Femur (tissue), 1 donor: ENCODE measurements at regions not wholly inside any gene's neighbourhood (a gene's known extent, or its start where the extent isn't known, plus 50 kb on each side); places are given as distances from the start of the nearest gene placed in this dataset.
A peak's percentile ranks its signal among the peaks of the same experiment; 100 is the strongest.
"Not testable (repeated sequence)": the region's sequence is repeated elsewhere in the genome, so short reads cannot be mapped to it uniquely, and the experiment has no call there.

ENCODE experiments used
- DNase-seq: peaks from one replicate; pipeline ENCODE4 v3.0.0-alpha.2; 2017

GRCh38 chr3:106328224-106328623, 459.4 kb upstream of the CBLB start:
- DNase-seq, result no peak

GRCh38 chr3:106329521-106329920, 460.7 kb upstream of the CBLB start:
- DNase-seq, result no peak

DNA sequence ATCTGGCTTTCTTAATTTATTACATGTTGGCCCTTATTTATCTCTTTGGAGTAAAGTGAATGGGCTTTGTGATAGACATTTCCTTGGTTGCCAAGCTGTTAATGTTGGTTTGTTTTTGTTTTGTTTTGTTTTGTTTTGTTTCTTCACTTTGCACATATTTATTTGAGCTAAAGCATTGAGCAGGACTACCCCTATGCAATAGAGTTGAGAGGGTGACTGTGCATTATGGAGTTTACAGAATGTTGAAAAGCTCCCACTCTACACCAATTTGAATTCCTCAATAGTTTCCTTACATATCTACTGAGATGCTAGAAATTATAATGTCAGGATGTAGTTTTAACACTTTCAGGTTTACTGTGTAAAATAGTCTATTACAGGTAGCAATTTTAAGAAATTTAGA, 462.8 kb upstream of the CBLB start:
- DNase-seq, result no peak

DNA sequence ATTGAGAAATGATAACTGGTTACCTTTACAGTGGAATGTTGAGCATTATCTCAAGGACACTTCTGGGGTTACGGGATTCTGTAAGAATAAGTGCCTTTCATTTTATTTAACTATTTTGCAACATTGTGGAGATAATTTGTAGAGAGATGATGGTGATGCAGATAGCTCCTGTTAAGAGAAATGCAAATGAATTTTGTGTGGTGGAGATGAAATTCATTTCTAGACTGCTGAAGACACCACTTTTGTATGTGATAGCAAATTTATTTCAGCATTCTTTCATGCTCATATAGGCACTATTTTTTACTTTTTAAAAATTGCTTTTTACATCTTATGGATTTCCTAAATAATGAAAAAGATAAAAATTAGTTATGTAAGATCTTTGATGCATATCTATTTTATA, 463.3 kb upstream of the CBLB start:
- DNase-seq, result no peak

GRCh38 chr3:106332884-106333283, 464.1 kb upstream of the CBLB start:
- no peak for DNase-seq

DNA sequence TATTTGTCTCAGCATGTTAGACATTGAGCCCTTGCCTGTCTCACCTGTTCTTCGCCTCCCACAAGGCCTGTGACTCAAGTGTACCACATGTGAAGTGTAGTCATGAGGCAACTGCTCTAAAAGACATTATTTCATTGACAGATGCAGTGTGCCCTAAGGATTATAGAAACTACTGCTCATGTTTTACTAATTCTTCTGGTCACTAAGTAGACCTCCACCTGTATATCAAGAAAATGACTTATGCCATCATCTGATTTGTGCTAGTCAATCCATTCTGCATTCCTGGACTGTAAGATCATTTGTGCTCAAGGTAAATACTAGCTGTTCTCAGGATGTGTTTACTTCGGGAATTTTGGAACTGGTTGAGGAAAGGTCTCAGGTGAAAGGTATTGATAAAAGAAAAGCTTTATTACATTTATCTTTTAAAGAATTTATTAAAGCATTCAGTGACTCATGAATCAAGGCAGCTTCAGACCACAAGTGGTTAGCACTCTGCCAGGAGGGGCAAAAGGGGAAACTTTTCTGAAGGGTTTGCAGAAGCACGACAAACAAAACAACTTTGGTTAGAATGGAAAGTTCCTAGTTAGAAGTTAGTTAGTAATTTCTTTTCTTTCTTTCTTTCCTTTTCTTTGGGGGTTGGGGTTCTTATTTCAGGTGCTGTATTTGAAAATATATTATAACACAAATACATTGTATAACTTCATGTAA, 465.3 kb upstream of the CBLB start:
- DNase-seq, result no peak

- DNase-seq, result no peak
These were observed 467.8 kb upstream of the CBLB start for GRCh38 chr3:106336619-106337018.

GRCh38 chr3:106337116-106337515, 468.3 kb upstream of the CBLB start:
- no peak for DNase-seq

GRCh38 chr3:106338582-106339214, 469.9 kb upstream of the CBLB start:
- no peak for DNase-seq

- no peak for DNase-seq
These were observed 470.7 kb upstream of the CBLB start for GRCh38 chr3:106339551-106339950.

- no peak for DNase-seq
These were observed 472.3 kb upstream of the CBLB start for GRCh38 chr3:106341087-106341486.

GRCh38 chr3:106341586-106342162, 472.9 kb upstream of the CBLB start:
- no peak for DNase-seq

GRCh38 chr3:106342386-106342785, 473.6 kb upstream of the CBLB start:
- no peak for DNase-seq

DNA sequence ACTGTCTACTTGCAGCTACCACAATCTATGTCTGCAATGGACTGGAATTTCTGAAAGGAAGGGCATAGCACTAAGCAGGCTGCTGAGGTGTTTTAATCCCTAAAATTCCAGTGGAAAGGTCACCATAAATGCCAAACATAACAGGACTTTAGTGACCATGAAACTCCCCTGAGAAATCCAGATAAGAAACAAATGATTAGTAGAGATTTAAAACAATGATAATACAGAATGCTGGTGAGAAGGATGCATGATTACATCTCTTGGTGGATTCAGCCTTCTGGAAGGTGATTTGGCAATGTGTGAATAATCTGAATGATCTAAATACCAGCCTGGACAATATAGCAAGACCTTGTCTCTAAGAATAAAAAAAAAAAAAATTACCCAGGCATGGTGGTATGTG, 475.0 kb upstream of the CBLB start:
- DNase-seq, result no peak

DNA sequence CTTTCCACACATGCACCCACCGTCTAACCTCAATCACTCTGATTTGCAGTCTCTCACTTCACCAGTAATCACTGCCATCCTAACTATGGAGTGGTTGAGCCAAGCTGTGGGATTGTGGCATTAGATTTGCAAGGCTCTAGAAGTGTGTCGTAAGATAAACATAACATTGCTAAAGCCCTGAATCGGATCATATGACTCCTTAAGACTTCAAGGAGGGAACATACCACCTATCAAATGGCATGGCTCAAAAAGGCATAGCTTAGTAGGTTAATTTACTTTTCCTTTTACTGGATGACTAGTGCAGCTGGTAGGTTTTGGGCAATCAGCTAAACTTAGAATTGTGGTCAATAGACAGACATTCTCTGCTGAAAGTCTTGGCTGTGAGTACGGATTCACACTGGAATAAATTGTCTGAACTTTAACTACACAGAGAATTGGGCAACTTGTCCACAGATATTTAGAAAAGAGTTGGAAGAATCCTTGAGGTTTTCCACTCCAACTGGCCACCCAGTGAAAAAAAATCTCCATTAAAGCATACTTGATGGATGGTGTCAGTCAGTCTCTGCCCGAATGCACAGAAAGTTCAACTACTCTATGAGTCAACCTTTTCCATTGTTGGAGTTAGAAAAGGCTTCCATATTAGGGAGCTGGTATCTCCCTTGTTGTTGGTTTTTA, 476.7 kb upstream of the CBLB start:
- peak; percentile 44 for DNase-seq

DNA sequence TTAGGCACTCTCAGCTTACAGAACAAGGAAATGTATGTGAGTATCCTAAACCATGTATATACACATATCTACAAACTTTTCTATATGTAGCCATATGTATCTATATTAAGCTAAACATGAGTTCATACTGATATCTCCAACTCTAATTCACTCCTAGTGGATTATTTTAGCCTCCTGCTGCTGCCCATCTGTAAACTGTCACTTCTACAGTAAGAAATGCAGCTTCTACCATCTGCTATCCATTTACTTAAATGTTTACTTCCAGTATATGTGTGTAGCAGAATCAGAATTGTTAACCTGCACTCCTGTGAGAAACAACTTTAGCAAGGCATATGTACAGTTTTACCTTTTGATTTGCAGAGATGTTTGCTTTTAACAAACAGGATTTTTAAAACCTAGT, 478.5 kb upstream of the CBLB start:
- DNase-seq, result no peak

DNA sequence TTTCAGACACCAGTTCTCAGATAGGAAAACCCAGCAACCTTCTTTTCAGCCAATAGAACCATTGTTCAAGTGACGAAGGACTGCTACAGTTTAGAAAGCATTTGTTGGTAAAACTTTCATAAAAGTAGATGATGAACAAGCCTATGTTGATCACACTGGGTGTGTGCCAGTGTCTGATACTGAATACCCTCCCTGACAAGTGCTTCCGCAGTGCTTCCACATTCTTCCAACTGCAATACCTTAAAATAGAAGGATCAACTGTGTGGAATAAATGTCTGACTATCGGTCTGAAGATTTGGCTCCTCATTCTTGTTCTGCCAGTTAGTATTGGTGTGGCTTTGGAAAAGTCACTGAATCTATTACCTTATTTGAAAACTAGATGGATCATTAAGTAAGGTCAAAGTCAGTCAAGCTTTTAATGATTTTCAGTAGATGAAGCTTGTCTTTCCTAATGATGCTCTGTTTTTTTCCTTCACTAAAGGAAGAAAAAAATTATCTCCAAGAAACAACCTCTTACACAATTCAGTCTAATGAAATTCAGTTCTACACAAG, 479.4 kb upstream of the CBLB start:
- DNase-seq, result no peak

DNA sequence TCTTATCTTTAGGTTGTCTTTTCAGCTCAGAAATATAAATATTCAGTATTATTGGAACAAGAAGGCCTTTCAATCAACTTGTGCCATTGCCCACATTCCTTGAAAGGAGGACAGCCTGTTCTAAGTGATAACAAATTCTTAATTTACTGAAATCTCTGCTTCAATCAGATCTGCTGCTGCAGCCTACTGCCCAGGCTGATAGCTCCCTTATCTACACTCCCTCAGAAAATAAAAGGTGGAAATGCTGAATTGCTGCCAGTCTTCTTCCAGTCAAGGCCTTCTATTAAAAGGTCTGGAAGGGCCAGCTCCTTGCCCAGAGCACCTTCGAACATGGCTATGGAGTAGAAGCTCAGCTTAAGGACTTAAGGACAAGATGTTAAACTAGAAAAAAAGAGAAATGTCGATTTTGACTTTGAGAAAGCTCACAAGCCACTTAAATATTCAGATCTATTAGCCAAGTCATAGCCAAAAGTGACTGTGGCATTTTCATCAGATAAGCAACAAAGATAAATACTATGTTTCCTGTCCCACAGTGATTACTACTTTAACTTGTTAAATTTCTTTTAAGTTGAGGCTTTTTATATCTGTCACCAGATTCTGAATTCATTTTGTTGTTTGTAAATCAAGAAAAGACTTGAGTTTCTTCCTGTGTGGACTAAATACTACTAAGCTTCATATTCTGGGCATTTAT, 480.5 kb upstream of the CBLB start:
- no peak for DNase-seq

GRCh38 chr3:106355873-106356272, 487.1 kb upstream of the CBLB start:
- DNase-seq, result no peak

- DNase-seq, result no peak
These were observed 490.9 kb upstream of the CBLB start for GRCh38 chr3:106359692-106360091.

- DNase-seq, result not testable (repeated sequence)
These were observed 492.1 kb upstream of the CBLB start for GRCh38 chr3:106360901-106361300.

DNA sequence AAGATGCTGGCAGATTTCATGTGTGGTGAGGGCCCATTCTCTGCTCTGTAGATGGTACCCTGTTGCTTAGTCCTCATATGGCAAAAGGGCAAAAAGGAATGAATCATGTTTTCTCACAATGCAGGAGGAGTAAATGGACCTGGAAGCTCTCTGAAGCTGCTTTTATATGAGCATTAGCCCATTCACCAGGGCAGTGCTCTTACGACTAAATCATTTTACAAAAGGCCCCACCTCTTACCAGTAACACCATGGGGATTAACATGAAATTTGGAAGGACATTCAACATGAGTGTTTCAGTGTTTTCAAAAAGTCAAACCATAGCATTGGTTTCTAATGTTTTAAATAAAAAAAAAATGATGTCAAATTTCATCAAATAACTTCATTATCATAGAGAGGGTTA, 495.7 kb upstream of the CBLB start:
- DNase-seq, result no peak
